WTC11 (cell line): ENCODE measurements at regions not wholly inside any gene's neighbourhood (a gene's known extent, or its start where the extent isn't known, plus 50 kb on each side); places are given as distances from the start of the nearest gene placed in this dataset.

ENCODE experiments used
- CREB1 ChIP-seq: sonication (generic); formaldehyde crosslinking; IDR thresholded peaks from 2 replicates; pipeline ENCODE4 v1.8.0; 2023; ENCODE audit warnings: mild to moderate bottlenecking, missing genetic modification reagents
- IRF2 ChIP-seq: sonication (generic); formaldehyde crosslinking; IDR thresholded peaks from 2 replicates; pipeline ENCODE4 v1.8.0; 2022; ENCODE audit warnings: low read depth, missing genetic modification reagents, borderline replicate concordance
- JUN ChIP-seq: sonication (generic); formaldehyde crosslinking; IDR thresholded peaks from 2 replicates; pipeline ENCODE4 v1.8.0; 2023; ENCODE audit warnings: mild to moderate bottlenecking, missing genetic modification reagents
- MXD4 ChIP-seq: fragments of 250-450 bp; sonication (Bioruptor Pico); IDR thresholded peaks from 2 replicates; pipeline ENCODE4 v1.8.0; 2021; ENCODE audit warnings: mild to moderate bottlenecking, moderate library complexity, borderline replicate concordance
- NFYB ChIP-seq: sonication (generic); formaldehyde crosslinking; conservative IDR thresholded peaks from 2 replicates; pipeline ENCODE4 v1.8.0; 2022; ENCODE audit warnings: low read depth, missing genetic modification reagents
- SMAD3 ChIP-seq: sonication (generic); formaldehyde crosslinking; IDR thresholded peaks from 2 replicates; pipeline ENCODE4 v1.8.0; 2022; ENCODE audit warnings: missing genetic modification reagents, mild to moderate bottlenecking, borderline replicate concordance
- TEAD4 ChIP-seq: sonication (generic); formaldehyde crosslinking; IDR thresholded peaks from 2 replicates; pipeline ENCODE4 v1.8.0; 2022; ENCODE audit warnings: mild to moderate bottlenecking, missing genetic modification reagents
- TF ChIP-seq, protein P1 (sequence below): fragments of 200-600 bp; IDR thresholded peaks from 2 replicates; pipeline ENCODE4 v1.8.0; 2022; ENCODE audit warnings: antibody characterized with exemption
- TF ChIP-seq, protein P2 (sequence below): sonication (generic); formaldehyde crosslinking; IDR thresholded peaks from 2 replicates; pipeline ENCODE4 v1.8.0; 2022; ENCODE audit warnings: mild to moderate bottlenecking, missing genetic modification reagents
- TF ChIP-seq, protein P3 (sequence below): sonication (generic); formaldehyde crosslinking; IDR thresholded peaks from 2 replicates; pipeline ENCODE4 v1.8.1; 2023; ENCODE audit warnings: mild to moderate bottlenecking, missing genetic modification reagents, moderate library complexity
- TF ChIP-seq, protein P4 (sequence below): sonication (generic); formaldehyde crosslinking; IDR thresholded peaks from 2 replicates; pipeline ENCODE4 v1.8.0; 2022; ENCODE audit warnings: missing genetic modification reagents
- TF ChIP-seq, protein P5 (sequence below): fragments of 250-450 bp; sonication (Bioruptor Pico); IDR thresholded peaks from 2 replicates; pipeline ENCODE4 v2.1.2; 2022; ENCODE audit warnings: mild to moderate bottlenecking, moderate library complexity
- TF ChIP-seq, protein P6 (sequence below): sonication (generic); formaldehyde crosslinking; IDR thresholded peaks from 2 replicates; pipeline ENCODE4 v1.8.0; 2022; ENCODE audit warnings: mild to moderate bottlenecking, missing genetic modification reagents
- TF ChIP-seq, protein P7 (sequence below): sonication (generic); formaldehyde crosslinking; IDR thresholded peaks from 2 replicates; pipeline ENCODE4 v1.8.1; 2022; ENCODE audit warnings: mild to moderate bottlenecking, moderate library complexity, missing genetic modification reagents

DNA sequence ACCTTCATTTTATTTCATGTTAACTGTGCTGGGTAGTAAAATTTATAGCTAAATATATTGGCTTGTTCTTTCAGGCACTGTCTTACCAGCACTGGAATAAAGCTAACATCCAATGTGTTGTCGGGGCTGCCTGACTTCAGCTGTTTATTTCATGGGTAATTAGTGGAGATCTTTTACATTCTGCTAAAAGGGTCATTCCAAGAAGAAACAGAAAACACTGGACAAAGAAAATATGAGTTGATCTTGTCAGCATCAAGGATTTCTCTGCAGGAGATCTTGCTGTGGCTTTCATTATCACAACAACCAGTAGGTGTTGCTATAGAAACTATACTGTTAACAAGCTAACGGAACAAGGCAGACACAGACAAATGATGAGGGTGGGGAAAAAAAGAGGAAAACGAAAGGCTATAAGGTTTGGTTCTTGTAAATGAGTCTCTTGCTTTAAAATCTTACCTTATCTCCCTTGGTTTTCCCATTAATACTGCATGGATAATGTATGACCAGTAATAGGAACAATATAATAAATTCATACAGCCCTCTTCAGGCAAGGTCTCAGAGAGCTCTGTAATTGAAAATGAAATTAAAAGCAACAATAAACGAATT lies 206.8 kb downstream of the SIM1 start:
- TF ChIP-seq, protein P1, sequence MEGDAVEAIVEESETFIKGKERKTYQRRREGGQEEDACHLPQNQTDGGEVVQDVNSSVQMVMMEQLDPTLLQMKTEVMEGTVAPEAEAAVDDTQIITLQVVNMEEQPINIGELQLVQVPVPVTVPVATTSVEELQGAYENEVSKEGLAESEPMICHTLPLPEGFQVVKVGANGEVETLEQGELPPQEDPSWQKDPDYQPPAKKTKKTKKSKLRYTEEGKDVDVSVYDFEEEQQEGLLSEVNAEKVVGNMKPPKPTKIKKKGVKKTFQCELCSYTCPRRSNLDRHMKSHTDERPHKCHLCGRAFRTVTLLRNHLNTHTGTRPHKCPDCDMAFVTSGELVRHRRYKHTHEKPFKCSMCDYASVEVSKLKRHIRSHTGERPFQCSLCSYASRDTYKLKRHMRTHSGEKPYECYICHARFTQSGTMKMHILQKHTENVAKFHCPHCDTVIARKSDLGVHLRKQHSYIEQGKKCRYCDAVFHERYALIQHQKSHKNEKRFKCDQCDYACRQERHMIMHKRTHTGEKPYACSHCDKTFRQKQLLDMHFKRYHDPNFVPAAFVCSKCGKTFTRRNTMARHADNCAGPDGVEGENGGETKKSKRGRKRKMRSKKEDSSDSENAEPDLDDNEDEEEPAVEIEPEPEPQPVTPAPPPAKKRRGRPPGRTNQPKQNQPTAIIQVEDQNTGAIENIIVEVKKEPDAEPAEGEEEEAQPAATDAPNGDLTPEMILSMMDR: no peak
- TF ChIP-seq IRF2 (CRISPR knock-in tag): no peak
- TF ChIP-seq JUN (CRISPR knock-in tag): no peak
- TF ChIP-seq, protein P2, sequence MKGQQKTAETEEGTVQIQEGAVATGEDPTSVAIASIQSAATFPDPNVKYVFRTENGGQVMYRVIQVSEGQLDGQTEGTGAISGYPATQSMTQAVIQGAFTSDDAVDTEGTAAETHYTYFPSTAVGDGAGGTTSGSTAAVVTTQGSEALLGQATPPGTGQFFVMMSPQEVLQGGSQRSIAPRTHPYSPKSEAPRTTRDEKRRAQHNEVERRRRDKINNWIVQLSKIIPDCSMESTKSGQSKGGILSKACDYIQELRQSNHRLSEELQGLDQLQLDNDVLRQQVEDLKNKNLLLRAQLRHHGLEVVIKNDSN (CRISPR knock-in tag): no peak
- TF ChIP-seq, protein P3, sequence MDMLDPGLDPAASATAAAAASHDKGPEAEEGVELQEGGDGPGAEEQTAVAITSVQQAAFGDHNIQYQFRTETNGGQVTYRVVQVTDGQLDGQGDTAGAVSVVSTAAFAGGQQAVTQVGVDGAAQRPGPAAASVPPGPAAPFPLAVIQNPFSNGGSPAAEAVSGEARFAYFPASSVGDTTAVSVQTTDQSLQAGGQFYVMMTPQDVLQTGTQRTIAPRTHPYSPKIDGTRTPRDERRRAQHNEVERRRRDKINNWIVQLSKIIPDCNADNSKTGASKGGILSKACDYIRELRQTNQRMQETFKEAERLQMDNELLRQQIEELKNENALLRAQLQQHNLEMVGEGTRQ (CRISPR knock-in tag): no peak
- no peak for TF ChIP-seq CREB1 (CRISPR knock-in tag)
- TF ChIP-seq, protein P4, sequence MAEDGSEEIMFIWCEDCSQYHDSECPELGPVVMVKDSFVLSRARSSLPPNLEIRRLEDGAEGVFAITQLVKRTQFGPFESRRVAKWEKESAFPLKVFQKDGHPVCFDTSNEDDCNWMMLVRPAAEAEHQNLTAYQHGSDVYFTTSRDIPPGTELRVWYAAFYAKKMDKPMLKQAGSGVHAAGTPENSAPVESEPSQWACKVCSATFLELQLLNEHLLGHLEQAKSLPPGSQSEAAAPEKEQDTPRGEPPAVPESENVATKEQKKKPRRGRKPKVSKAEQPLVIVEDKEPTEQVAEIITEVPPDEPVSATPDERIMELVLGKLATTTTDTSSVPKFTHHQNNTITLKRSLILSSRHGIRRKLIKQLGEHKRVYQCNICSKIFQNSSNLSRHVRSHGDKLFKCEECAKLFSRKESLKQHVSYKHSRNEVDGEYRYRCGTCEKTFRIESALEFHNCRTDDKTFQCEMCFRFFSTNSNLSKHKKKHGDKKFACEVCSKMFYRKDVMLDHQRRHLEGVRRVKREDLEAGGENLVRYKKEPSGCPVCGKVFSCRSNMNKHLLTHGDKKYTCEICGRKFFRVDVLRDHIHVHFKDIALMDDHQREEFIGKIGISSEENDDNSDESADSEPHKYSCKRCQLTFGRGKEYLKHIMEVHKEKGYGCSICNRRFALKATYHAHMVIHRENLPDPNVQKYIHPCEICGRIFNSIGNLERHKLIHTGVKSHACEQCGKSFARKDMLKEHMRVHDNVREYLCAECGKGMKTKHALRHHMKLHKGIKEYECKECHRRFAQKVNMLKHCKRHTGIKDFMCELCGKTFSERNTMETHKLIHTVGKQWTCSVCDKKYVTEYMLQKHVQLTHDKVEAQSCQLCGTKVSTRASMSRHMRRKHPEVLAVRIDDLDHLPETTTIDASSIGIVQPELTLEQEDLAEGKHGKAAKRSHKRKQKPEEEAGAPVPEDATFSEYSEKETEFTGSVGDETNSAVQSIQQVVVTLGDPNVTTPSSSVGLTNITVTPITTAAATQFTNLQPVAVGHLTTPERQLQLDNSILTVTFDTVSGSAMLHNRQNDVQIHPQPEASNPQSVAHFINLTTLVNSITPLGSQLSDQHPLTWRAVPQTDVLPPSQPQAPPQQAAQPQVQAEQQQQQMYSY (CRISPR knock-in tag): no peak
- no peak for TF ChIP-seq NFYB (CRISPR knock-in tag)
- no peak for TF ChIP-seq SMAD3 (CRISPR knock-in tag)
- TF ChIP-seq, protein P5, sequence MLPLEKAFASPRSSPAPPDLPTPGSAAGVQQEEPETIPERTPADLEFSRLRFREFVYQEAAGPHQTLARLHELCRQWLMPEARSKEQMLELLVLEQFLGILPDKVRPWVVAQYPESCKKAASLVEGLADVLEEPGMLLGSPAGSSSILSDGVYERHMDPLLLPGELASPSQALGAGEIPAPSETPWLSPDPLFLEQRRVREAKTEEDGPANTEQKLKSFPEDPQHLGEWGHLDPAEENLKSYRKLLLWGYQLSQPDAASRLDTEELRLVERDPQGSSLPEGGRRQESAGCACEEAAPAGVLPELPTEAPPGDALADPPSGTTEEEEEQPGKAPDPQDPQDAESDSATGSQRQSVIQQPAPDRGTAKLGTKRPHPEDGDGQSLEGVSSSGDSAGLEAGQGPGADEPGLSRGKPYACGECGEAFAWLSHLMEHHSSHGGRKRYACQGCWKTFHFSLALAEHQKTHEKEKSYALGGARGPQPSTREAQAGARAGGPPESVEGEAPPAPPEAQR: no peak
- TF ChIP-seq, protein P6, sequence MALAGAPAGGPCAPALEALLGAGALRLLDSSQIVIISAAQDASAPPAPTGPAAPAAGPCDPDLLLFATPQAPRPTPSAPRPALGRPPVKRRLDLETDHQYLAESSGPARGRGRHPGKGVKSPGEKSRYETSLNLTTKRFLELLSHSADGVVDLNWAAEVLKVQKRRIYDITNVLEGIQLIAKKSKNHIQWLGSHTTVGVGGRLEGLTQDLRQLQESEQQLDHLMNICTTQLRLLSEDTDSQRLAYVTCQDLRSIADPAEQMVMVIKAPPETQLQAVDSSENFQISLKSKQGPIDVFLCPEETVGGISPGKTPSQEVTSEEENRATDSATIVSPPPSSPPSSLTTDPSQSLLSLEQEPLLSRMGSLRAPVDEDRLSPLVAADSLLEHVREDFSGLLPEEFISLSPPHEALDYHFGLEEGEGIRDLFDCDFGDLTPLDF (CRISPR knock-in tag): no peak
- TF ChIP-seq TEAD4 (CRISPR knock-in tag): no peak
- TF ChIP-seq MXD4 (CRISPR knock-in tag): no peak
- TF ChIP-seq, protein P7, sequence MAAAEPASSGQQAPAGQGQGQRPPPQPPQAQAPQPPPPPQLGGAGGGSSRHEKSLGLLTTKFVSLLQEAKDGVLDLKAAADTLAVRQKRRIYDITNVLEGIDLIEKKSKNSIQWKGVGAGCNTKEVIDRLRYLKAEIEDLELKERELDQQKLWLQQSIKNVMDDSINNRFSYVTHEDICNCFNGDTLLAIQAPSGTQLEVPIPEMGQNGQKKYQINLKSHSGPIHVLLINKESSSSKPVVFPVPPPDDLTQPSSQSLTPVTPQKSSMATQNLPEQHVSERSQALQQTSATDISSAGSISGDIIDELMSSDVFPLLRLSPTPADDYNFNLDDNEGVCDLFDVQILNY (CRISPR knock-in tag): no peak
